ENCODE measurements at regions not wholly inside any gene's neighbourhood (a gene's known extent, or its start where the extent isn't known, plus 50 kb on each side); places are given as distances from the start of the nearest gene placed in this dataset.

- TF ChIP-seq CTCF (IDR thresholded peaks at IDR 0.05; ENCODE audit: low read length, missing control alignments): no peak
- H3K4me3 ChIP-seq (replicated peaks; ENCODE audit: low read depth, low read length): no peak overlapping the region
- no peak for DNase-seq (ENCODE audit: low read depth)
Observed at GRCh38 chr1:78360584-78360983, 130.2 kb upstream of the PTGFR start.

DNA sequence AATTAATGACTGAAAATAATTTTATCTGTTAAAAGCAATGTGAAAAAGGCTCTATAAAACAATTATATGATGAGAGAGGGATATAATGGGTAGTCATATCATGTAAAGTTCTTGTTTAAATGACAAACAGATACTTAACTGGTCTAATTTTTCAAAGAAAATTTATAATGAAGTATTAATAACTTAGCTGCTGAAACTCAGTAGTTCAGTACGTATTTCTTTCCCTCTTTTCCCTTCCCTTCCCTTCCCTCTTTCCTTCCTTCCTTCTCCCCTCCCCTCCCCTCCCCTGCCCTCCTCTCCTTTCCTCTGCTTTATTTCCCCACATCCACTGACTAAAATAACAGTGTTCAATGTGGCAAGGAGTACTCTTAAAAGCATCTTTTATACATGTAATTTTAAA lies 123.1 kb upstream of the PTGFR start:
- no peak overlapping the region for H3K4me3 ChIP-seq (replicated peaks; ENCODE audit: low read depth, low read length)
- no peak for DNase-seq (ENCODE audit: low read depth)
- no peak for TF ChIP-seq CTCF (IDR thresholded peaks at IDR 0.05; ENCODE audit: low read length, missing control alignments)

- peak; percentile 58 for DNase-seq (ENCODE audit: low read depth)
- no peak for TF ChIP-seq CTCF (IDR thresholded peaks at IDR 0.05; ENCODE audit: low read length, missing control alignments)
- H3K4me3 ChIP-seq (replicated peaks; ENCODE audit: low read depth, low read length): no peak overlapping the region
Observed at GRCh38 chr1:78369546-78369945, 121.2 kb upstream of the PTGFR start.

DNA sequence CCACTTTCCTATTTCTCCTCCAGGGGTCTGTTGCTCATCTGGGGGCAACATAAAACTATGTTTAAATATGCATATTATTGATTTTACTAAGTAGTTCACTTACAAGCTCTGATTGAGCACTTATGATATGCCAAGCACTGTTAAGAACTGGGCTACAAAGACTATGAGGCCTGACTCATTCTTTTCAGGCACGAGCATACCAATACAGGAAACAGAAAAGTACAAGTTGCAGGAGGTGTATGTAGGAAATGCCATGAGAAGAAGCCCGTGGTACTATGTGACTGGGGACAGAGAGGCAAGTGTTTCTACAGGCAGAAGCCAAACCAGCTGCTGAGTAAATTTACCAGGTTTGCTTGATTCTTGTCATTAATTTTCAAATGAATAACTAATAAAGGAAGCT lies 120.4 kb upstream of the PTGFR start:
- peak; percentile 66 for DNase-seq (ENCODE audit: low read depth)
- H3K4me3 ChIP-seq (replicated peaks; ENCODE audit: low read depth, low read length): no peak overlapping the region
- TF ChIP-seq CTCF (IDR thresholded peaks at IDR 0.05; ENCODE audit: low read length, missing control alignments): no peak

DNA sequence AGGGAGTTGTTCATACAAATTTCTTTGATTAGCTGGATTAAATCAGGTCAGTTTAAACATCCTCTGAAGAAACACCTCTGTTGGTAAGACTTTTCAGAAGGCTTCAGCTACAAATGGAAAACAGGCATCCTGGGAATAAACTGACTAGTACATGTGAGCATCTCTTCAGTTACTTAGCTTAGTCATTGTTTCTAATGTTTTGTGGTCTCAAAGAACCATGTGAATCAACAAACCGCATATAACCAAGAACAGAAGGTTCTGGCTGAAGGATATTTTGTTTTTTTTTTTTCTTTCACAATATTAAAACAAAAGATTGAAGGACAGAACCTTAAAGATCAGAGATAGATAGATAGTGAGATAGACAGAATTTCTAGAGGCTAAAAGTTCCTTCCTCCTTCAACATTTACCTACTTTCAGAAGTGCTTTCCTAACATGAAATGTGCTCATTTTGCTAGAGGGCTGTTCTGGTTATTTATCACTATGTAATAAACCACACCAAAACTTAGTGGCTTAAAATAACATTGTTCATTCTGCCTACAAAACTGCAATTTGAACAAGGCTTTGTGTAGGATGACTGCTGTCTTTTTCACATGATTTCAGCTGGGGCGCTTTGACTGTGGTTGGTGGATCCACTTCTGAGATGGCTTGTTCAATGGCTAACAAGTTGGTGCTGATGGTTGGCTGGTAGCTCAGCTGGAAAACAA lies 119.8 kb upstream of the PTGFR start:
- DNase-seq (ENCODE audit: low read depth): peak; percentile 61

DNA sequence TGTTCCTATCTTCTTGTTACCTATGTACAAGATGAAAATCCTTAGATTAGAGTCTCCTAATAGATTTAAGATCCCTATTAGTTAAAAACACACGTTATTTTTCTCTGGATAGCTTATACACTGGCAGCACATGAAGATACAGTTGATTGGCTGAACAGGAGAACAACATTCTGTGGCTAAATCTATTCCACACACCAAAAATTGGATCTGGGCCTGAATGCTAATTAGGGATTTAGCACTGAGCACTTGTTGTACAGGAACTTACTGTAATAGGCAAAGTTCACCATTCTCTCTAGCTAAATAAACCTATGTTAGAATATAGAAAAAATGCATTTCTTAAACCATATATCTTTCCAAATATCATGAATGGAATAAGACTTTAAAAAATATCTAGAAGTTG lies 117.1 kb upstream of the PTGFR start:
- H3K4me3 ChIP-seq (replicated peaks; ENCODE audit: low read depth, low read length): no peak overlapping the region
- TF ChIP-seq CTCF (IDR thresholded peaks at IDR 0.05; ENCODE audit: low read length, missing control alignments): no peak
- no peak for DNase-seq (ENCODE audit: low read depth)

More for the DNA sequence above, 119.8 kb upstream of the PTGFR start:
- no peak overlapping the region for H3K4me3 ChIP-seq (replicated peaks; ENCODE audit: low read depth, low read length)
- TF ChIP-seq CTCF (IDR thresholded peaks at IDR 0.05; ENCODE audit: low read length, missing control alignments): no peak

GRCh38 chr1:78375996-78376395 lies 114.8 kb upstream of the PTGFR start:
- no peak overlapping the region for H3K4me3 ChIP-seq (replicated peaks; ENCODE audit: low read depth, low read length)
- TF ChIP-seq CTCF (IDR thresholded peaks at IDR 0.05; ENCODE audit: low read length, missing control alignments): no peak
- peak; percentile 11 for DNase-seq (ENCODE audit: low read depth)
